ENCODE measurements at regions not wholly inside any gene's neighbourhood (a gene's known extent, or its start where the extent isn't known, plus 50 kb on each side); places are given as distances from the start of the nearest gene placed in this dataset.

DNA sequence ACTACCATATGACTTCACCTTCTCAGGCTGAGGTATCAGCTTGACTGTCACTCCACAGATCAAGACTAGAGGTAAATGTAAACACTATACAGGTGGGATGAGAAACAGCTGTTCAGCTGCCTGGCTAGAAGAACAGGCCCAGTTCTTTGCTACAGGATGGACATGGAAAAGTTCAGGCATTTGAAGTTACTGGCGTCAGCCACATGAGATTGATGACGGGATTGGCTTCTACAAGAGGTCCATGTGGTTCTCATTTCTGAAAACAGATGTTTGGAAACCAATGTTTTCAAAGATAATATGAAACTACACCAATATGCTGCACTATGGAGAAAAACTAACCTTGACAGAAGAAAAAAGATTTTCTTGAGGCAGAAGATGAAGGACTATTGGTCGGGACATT is 324.1 kb downstream of the CDH10 start:
- no peaks in the 10 kb centered on the region for H3K9me2 ChIP-seq (ENCODE audit: insufficient read depth)
- POLR2A ChIA-PET (ENCODE audit: unreplicated experiment), result no interaction called here
- BruUV-seq (replicated peaks), result no TSS peak

DNA sequence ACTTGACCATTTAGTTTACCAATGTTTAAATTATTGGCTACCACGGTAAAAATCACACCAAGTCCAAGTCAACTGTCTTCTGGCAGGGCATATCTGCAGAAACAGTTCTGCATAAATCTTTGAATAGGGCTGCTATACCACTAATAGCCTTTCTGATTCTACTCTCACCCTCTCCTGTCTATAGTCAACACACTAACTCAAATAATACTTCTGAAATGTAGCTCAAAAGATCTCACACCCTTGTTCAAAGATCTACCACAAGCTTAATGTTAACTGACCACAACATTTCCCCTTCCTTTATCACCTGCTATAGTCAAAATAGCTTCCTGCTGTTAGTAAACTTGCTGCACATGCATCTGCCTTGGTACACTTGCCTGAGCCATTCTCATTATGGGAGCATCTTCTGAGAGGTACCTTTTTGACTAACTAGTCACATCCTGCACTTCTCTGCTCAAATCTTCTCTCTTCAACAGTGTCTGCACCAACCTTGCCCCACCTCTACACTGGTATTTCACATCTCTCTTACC is 319.4 kb downstream of the CDH10 start:
- Histone ChIP-seq H2AFZ (no peak overlapping the region), H3K36me3 (ENCODE audit: low read depth) (no peaks in the 10 kb centered on the region), H3K9me3 (ENCODE audit: insufficient read depth, low read depth) (no peaks in the 10 kb centered on the region), H3K79me2 (ENCODE audit: low read depth) (no peaks in the 10 kb centered on the region), H4K20me1 (ENCODE audit: insufficient read depth) (no peaks in the 10 kb centered on the region), H3K4me3 (no peak overlapping the region), H3K4me1 (replicated peaks; ENCODE audit: insufficient read depth) (no peaks in the 10 kb centered on the region), H3K4me2 (no peak overlapping the region), H3K9me2 (ENCODE audit: insufficient read depth) (no peaks in the 10 kb centered on the region), H3K27ac (no peak overlapping the region), H3F3A (ENCODE audit: insufficient read depth, low read depth) (no peaks in the 10 kb centered on the region), H3K27me3 (ENCODE audit: insufficient read depth, low read depth) (no peaks in the 10 kb centered on the region)
- ChIA-PET POLR2A (ENCODE audit: unreplicated experiment) (no interaction called here), CTCF (no interaction called here)
- TF ChIP-seq, protein P1, sequence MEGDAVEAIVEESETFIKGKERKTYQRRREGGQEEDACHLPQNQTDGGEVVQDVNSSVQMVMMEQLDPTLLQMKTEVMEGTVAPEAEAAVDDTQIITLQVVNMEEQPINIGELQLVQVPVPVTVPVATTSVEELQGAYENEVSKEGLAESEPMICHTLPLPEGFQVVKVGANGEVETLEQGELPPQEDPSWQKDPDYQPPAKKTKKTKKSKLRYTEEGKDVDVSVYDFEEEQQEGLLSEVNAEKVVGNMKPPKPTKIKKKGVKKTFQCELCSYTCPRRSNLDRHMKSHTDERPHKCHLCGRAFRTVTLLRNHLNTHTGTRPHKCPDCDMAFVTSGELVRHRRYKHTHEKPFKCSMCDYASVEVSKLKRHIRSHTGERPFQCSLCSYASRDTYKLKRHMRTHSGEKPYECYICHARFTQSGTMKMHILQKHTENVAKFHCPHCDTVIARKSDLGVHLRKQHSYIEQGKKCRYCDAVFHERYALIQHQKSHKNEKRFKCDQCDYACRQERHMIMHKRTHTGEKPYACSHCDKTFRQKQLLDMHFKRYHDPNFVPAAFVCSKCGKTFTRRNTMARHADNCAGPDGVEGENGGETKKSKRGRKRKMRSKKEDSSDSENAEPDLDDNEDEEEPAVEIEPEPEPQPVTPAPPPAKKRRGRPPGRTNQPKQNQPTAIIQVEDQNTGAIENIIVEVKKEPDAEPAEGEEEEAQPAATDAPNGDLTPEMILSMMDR (conservative IDR thresholded peaks at IDR 0.05), result no peak
- TF ChIP-seq EZH2 (IDR thresholded peaks at IDR 0.05; ENCODE audit: low read depth), result no peak
- BruUV-seq (replicated peaks), result no TSS peak
- intact Hi-C loops (cut with micrococcal nuclease; ENCODE audit: unreplicated experiment), result no loop called here
- no peak for DNase-seq

More for the DNA sequence above, 324.1 kb downstream of the CDH10 start:
- no peak overlapping the region for H3K4me2 ChIP-seq
- CTCF ChIA-PET, result no interaction called here
- H4K20me1 ChIP-seq (ENCODE audit: insufficient read depth), result no peaks in the 10 kb centered on the region
- no peaks in the 10 kb centered on the region for H3K27me3 ChIP-seq (ENCODE audit: insufficient read depth, low read depth)
- intact Hi-C loops (cut with micrococcal nuclease; ENCODE audit: unreplicated experiment), result no loop called here
- H3K79me2 ChIP-seq (ENCODE audit: low read depth), result no peaks in the 10 kb centered on the region
- H3K4me3 ChIP-seq, result no peak overlapping the region
- H3K4me1 ChIP-seq (replicated peaks; ENCODE audit: insufficient read depth), result no peaks in the 10 kb centered on the region
- H3F3A ChIP-seq (ENCODE audit: insufficient read depth, low read depth), result no peaks in the 10 kb centered on the region
- H3K27ac ChIP-seq, result no peak overlapping the region
- no peaks in the 10 kb centered on the region for H3K9me3 ChIP-seq (ENCODE audit: insufficient read depth, low read depth)
- TF ChIP-seq EZH2 (IDR thresholded peaks at IDR 0.05; ENCODE audit: low read depth), result no peak
- TF ChIP-seq, protein P1 (conservative IDR thresholded peaks at IDR 0.05), result no peak
- DNase-seq, result no peak
- H2AFZ ChIP-seq, result no peak overlapping the region
- H3K36me3 ChIP-seq (ENCODE audit: low read depth), result no peaks in the 10 kb centered on the region

DNA sequence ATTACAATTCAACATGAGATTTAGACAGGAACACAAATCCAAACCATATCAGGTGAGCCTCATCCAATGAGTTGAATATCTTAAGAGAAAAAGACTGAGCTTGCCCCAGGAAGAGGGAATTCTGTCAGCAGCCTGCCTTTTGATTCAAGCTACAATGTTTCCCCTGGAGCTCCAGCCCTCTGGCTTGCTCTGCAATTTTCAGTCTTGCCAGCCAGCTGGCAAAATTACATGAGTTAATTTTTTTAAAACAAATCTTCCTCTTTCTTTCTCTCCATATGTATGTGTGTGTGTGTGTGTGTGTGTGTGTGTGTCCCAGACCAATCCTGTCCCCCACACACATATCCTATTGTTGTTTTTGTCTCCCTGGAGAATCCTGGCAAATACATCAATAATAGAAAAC is 313.2 kb downstream of the CDH10 start:
- no peak for TF ChIP-seq EZH2 (IDR thresholded peaks at IDR 0.05; ENCODE audit: low read depth)
- TF ChIP-seq, protein P1 (conservative IDR thresholded peaks at IDR 0.05), result no peak
- H3K4me3 ChIP-seq, result no peak overlapping the region
- no peaks in the 10 kb centered on the region for H3K9me2 ChIP-seq (ENCODE audit: insufficient read depth)
- no peaks in the 10 kb centered on the region for H3K79me2 ChIP-seq (ENCODE audit: low read depth)
- no peaks in the 10 kb centered on the region for H4K20me1 ChIP-seq (ENCODE audit: insufficient read depth)
- H3K27ac ChIP-seq, result no peak overlapping the region
- no TSS peak for BruUV-seq (replicated peaks)
- no peaks in the 10 kb centered on the region for H3K9me3 ChIP-seq (ENCODE audit: insufficient read depth, low read depth)
- H3K27me3 ChIP-seq (ENCODE audit: insufficient read depth, low read depth), result no peaks in the 10 kb centered on the region
- ChIA-PET POLR2A (ENCODE audit: unreplicated experiment) (no interaction called here), CTCF (interaction anchor here (0.7 kb wide), 1 partner anchor 100 kb away, joined by 3 read pairs; no protein-coding TSS in a partner anchor)
- H2AFZ ChIP-seq, result no peak overlapping the region
- no peak overlapping the region for H3K4me2 ChIP-seq
- H3F3A ChIP-seq (ENCODE audit: insufficient read depth, low read depth), result no peaks in the 10 kb centered on the region
- intact Hi-C loops (cut with micrococcal nuclease; ENCODE audit: unreplicated experiment), result no loop called here
- DNase-seq, result no peak
- no peaks in the 10 kb centered on the region for H3K36me3 ChIP-seq (ENCODE audit: low read depth)
- H3K4me1 ChIP-seq (replicated peaks; ENCODE audit: insufficient read depth), result no peaks in the 10 kb centered on the region

All from PC-9 (cell line).